NCI-H510A (cell line): ENCODE measurements at regions not wholly inside any gene's neighbourhood (a gene's known extent, or its start where the extent isn't known, plus 50 kb on each side); places are given as distances from the start of the nearest gene placed in this dataset.

Source experiments
- DNase-seq: peaks from one replicate; lab custom pipeline; 2025; lab: John Stamatoyannopoulos, UW

- DNase-seq, result no peak
Observed at GRCh38 chr13:64305246-64305645, 2889.6 kb upstream of the PCDH20 start.

GRCh38 chr13:64300239-64300638, 2884.6 kb upstream of the PCDH20 start:
- no peak for DNase-seq

- no peak for DNase-seq
Observed at GRCh38 chr13:64293923-64294322, 2878.3 kb upstream of the PCDH20 start.

- no peak for DNase-seq
Observed at GRCh38 chr13:64289702-64290101, 2874.1 kb upstream of the PCDH20 start.

GRCh38 chr13:64283926-64284325, 2868.3 kb upstream of the PCDH20 start:
- DNase-seq, result no peak

GRCh38 chr13:64278493-64278892, 2862.8 kb upstream of the PCDH20 start:
- no peak for DNase-seq

- no peak for DNase-seq
Observed at GRCh38 chr13:64277097-64277496, 2861.4 kb upstream of the PCDH20 start.

- DNase-seq, result no peak
Observed at GRCh38 chr13:64276232-64276631, 2860.6 kb upstream of the PCDH20 start.

GRCh38 chr13:64274481-64275217, 2859.0 kb upstream of the PCDH20 start:
- no peak for DNase-seq

GRCh38 chr13:64273780-64274179, 2858.1 kb upstream of the PCDH20 start:
- no peak for DNase-seq

- no peak for DNase-seq
Observed at GRCh38 chr13:64272681-64273080, 2857.0 kb upstream of the PCDH20 start.

- DNase-seq, result no peak
Observed at GRCh38 chr13:64266024-64266423, 2850.4 kb upstream of the PCDH20 start.

GRCh38 chr13:64263285-64263684, 2847.6 kb upstream of the PCDH20 start:
- no peak for DNase-seq

- DNase-seq, result no peak
Observed at GRCh38 chr13:64256751-64257150, 2841.1 kb upstream of the PCDH20 start.

- no peak for DNase-seq
Observed at GRCh38 chr13:64255988-64256387, 2840.3 kb upstream of the PCDH20 start.

- DNase-seq, result no peak
Observed at GRCh38 chr13:64248371-64249065, 2832.9 kb upstream of the PCDH20 start.

GRCh38 chr13:64239372-64239771, 2823.7 kb upstream of the PCDH20 start:
- DNase-seq, result no peak

GRCh38 chr13:64234255-64234654, 2818.6 kb upstream of the PCDH20 start:
- DNase-seq, result no peak

GRCh38 chr13:64223016-64223415, 2807.4 kb upstream of the PCDH20 start:
- DNase-seq, result no peak

GRCh38 chr13:64206430-64207225, 2791.0 kb upstream of the PCDH20 start:
- no peak for DNase-seq

GRCh38 chr13:64202517-64202916, 2786.9 kb upstream of the PCDH20 start:
- no peak for DNase-seq

- DNase-seq, result no peak
Observed at GRCh38 chr13:64197232-64197631, 2781.6 kb upstream of the PCDH20 start.
